Activated B cell treated with CpG ODN at 0.5 μM for 24 hours (primary cell): ENCODE measurements at regions not wholly inside any gene's neighbourhood (a gene's known extent, or its start where the extent isn't known, plus 50 kb on each side); places are given as distances from the start of the nearest gene placed in this dataset.

ENCODE experiments used
- ATAC-seq: fragments of 200-7000 bp; cut with Tn5 transposase; one replicate; pipeline ENCODE4 v1.10.0; 2021; ENCODE audit warnings: low read depth, mild to moderate bottlenecking, moderate library complexity
- CTCF ChIA-PET: fragments of 350-600 bp; sonication (Branson Sonifier 250); formaldehyde crosslinking; loops from one replicate; lab custom pipeline; 2021; ENCODE audit warnings: antibody characterized with exemption; lab: Charles Lee
- POLR2A ChIA-PET: fragments of 350-600 bp; sonication (Branson Sonifier 250); formaldehyde crosslinking; loops from one replicate; lab custom pipeline; 2021; ENCODE audit warnings: antibody characterized with exemption; lab: Charles Lee
- DNase-seq: peaks from one replicate; pipeline ENCODE4 v3.0.0; 2022
- H3K27ac Mint-ChIP-seq: one replicate; pipeline ENCODE4 v1.8.0; 2020; ENCODE audit warnings: mixed read lengths
- H3K27me3 Mint-ChIP-seq: one replicate; pipeline ENCODE4 v1.8.0; 2021; ENCODE audit warnings: mixed read lengths
- H3K36me3 Mint-ChIP-seq: one replicate; pipeline ENCODE4 v1.8.0; 2021; ENCODE audit warnings: low read depth, mixed read lengths
- H3K4me1 Mint-ChIP-seq: one replicate; pipeline ENCODE4 v1.8.0; 2021; ENCODE audit warnings: mixed read lengths
- H3K4me3 Mint-ChIP-seq: one replicate; pipeline ENCODE4 v1.8.0; 2020; ENCODE audit warnings: mild to moderate bottlenecking, mixed read lengths
- H3K9me3 Mint-ChIP-seq: one replicate; pipeline ENCODE4 v1.8.0; 2020; ENCODE audit warnings: mixed read lengths
- CTCF ChIP-seq: fragments of 200-600 bp; IDR thresholded peaks from one replicate; pipeline ENCODE4 v1.8.0; 2022; ENCODE audit warnings: antibody characterized with exemption, mild to moderate bottlenecking
- intact Hi-C: fragments of 100-400 bp; cut with micrococcal nuclease; formaldehyde crosslinking; loops from one replicate; pipeline ENCODE4 v1.15.1; 2024

- Mint-ChIP-seq H3K27ac (no peak overlapping the region), H3K4me1 (no peaks in the 10 kb centered on the region), H3K4me3 (no peak overlapping the region), H3K9me3 (peaks cover 12% of the 10 kb centered on the region), H3K27me3 (no peaks in the 10 kb centered on the region), H3K36me3 (no peaks in the 10 kb centered on the region)
- ATAC-seq (no peak), DNase-seq (no peak)
- CTCF ChIA-PET, result no interaction called here
- POLR2A ChIA-PET, result no interaction called here
- TF ChIP-seq CTCF, result no peak
- intact Hi-C loops, result no loop called here
These were observed 58.5 kb downstream of the PSMG1 start for GRCh38 chr21:39124681-39125251.

GRCh38 chr21:39123375-39123774 lies 59.9 kb downstream of the PSMG1 start:
- POLR2A ChIA-PET, result no interaction called here
- CTCF ChIA-PET, result no interaction called here

GRCh38 chr21:39121600-39122355 lies 61.5 kb downstream of the PSMG1 start:
- POLR2A ChIA-PET, result no interaction called here
- Mint-ChIP-seq H3K27ac (no peak overlapping the region), H3K36me3 (no peaks in the 10 kb centered on the region), H3K4me1 (no peaks in the 10 kb centered on the region), H3K9me3 (peaks cover 12% of the 10 kb centered on the region), H3K4me3 (no peak overlapping the region), H3K27me3 (peaks cover 9% of the 10 kb centered on the region)
- no peak for DNase-seq
- TF ChIP-seq CTCF, result no peak
- no peak for ATAC-seq
- intact Hi-C loops, result no loop called here
- CTCF ChIA-PET, result no interaction called here

More at GRCh38 chr21:39123375-39123774, 59.9 kb downstream of the PSMG1 start:
- Mint-ChIP-seq H3K36me3 (no peaks in the 10 kb centered on the region), H3K4me3 (no peak overlapping the region), H3K9me3 (peaks cover 12% of the 10 kb centered on the region), H3K27ac (no peak overlapping the region), H3K27me3 (no peaks in the 10 kb centered on the region), H3K4me1 (no peaks in the 10 kb centered on the region)
- DNase-seq, result no peak
- ATAC-seq, result no peak
- intact Hi-C loops, result no loop called here
- no peak for TF ChIP-seq CTCF

- TF ChIP-seq CTCF, result no peak
- H3K9me3 Mint-ChIP-seq, result peaks cover 12% of the 10 kb centered on the region
- no peak for ATAC-seq
- H3K27ac Mint-ChIP-seq, result no peak overlapping the region
- no peaks in the 10 kb centered on the region for H3K36me3 Mint-ChIP-seq
- H3K27me3 Mint-ChIP-seq, result peaks cover 9% of the 10 kb centered on the region
- DNase-seq, result no peak
- ChIA-PET POLR2A (no interaction called here), CTCF (no interaction called here)
- intact Hi-C loops, result no loop called here
- H3K4me3 Mint-ChIP-seq, result no peak overlapping the region
- no peaks in the 10 kb centered on the region for H3K4me1 Mint-ChIP-seq
These were observed 62.2 kb downstream of the PSMG1 start for GRCh38 chr21:39120876-39121599.

GRCh38 chr21:39119891-39120290 lies 63.4 kb downstream of the PSMG1 start:
- Mint-ChIP-seq H3K36me3 (no peaks in the 10 kb centered on the region), H3K9me3 (peaks cover 12% of the 10 kb centered on the region), H3K27ac (no peak overlapping the region), H3K4me3 (no peak overlapping the region), H3K4me1 (no peaks in the 10 kb centered on the region), H3K27me3 (peaks cover 9% of the 10 kb centered on the region)
- DNase-seq (no peak), ATAC-seq (no peak)
- ChIA-PET CTCF (no interaction called here), POLR2A (no interaction called here)
- no peak for TF ChIP-seq CTCF
- intact Hi-C loops, result no loop called here
